ENCODE measurements at regions not wholly inside any gene's neighbourhood (a gene's known extent, or its start where the extent isn't known, plus 50 kb on each side); places are given as distances from the start of the nearest gene placed in this dataset.

GRCh38 chr9:86624630-86625029, 270.4 kb upstream of the TUT7 start:
- Histone ChIP-seq H3K4me3 (replicated peaks in 1 of 3; ENCODE audit: low read depth in 2 of 3, low read length in 3 of 3) (no peak overlapping the region), H4K20me1 (ENCODE audit: insufficient read depth, low read length) (no peaks in the 10 kb centered on the region), H3K27me3 (ENCODE audit: control insufficient read depth in 2 of 2, insufficient read depth in 2 of 2, low read length in 2 of 2) (no peaks in the 10 kb centered on the region), H3K9me3 (replicated peaks in 1 of 2; ENCODE audit: control insufficient read depth in 1 of 2, insufficient read depth in 1 of 2, low read length in 2 of 2) (no peaks in the 10 kb centered on the region), H3K27ac (ENCODE audit: low read depth in 1 of 2, low read length in 2 of 2) (no peak overlapping the region), H3K4me1 (ENCODE audit: control insufficient read depth in 1 of 2, insufficient read depth in 2 of 2, low read length in 2 of 2) (no peaks in the 10 kb centered on the region), H3K9ac (ENCODE audit: insufficient read depth, low read length, poor library complexity, severe bottlenecking) (no peak overlapping the region), H2AFZ (ENCODE audit: insufficient read depth, low read depth, low read length, poor library complexity, severe bottlenecking) (no peak overlapping the region), H3K36me3 (replicated peaks in 1 of 2; ENCODE audit: control insufficient read depth in 1 of 2, insufficient read depth in 2 of 2, low read length in 2 of 2) (no peaks in the 10 kb centered on the region), H3K79me2 (ENCODE audit: insufficient read depth, low read length) (no peaks in the 10 kb centered on the region), H3K4me2 (replicated peaks; ENCODE audit: extremely low read depth, low read length, poor library complexity, severe bottlenecking) (no peak overlapping the region)
- H3K27me3 Mint-ChIP-seq (ENCODE audit: low read depth in 3 of 3): peaks cover 3 to 7% (median 4%) of the 10 kb centered on the region in 3 donors
- WGBS (ENCODE audit: insufficient coverage): 78% methylated on average over 3 of the region's 5 CpGs
- no peak overlapping the region for H3K27ac Mint-ChIP-seq
- intact Hi-C loops (cut with micrococcal nuclease): loop anchor here in 1 of 2 donors (10.0 kb wide), 1 partner anchor 60 kb away; no protein-coding TSS in a partner anchor
- DNase-seq: no peak
- no peak overlapping the region for H3K4me3 Mint-ChIP-seq
- H3K36me3 Mint-ChIP-seq: no peaks in the 10 kb centered on the region
- no peaks in the 10 kb centered on the region for H3K4me1 Mint-ChIP-seq
- no peak for TF ChIP-seq CTCF (IDR thresholded peaks at IDR 0.05)
- H3K9me3 Mint-ChIP-seq: peaks cover 0 to 4% (median 0%) of the 10 kb centered on the region in 7 donors

DNA sequence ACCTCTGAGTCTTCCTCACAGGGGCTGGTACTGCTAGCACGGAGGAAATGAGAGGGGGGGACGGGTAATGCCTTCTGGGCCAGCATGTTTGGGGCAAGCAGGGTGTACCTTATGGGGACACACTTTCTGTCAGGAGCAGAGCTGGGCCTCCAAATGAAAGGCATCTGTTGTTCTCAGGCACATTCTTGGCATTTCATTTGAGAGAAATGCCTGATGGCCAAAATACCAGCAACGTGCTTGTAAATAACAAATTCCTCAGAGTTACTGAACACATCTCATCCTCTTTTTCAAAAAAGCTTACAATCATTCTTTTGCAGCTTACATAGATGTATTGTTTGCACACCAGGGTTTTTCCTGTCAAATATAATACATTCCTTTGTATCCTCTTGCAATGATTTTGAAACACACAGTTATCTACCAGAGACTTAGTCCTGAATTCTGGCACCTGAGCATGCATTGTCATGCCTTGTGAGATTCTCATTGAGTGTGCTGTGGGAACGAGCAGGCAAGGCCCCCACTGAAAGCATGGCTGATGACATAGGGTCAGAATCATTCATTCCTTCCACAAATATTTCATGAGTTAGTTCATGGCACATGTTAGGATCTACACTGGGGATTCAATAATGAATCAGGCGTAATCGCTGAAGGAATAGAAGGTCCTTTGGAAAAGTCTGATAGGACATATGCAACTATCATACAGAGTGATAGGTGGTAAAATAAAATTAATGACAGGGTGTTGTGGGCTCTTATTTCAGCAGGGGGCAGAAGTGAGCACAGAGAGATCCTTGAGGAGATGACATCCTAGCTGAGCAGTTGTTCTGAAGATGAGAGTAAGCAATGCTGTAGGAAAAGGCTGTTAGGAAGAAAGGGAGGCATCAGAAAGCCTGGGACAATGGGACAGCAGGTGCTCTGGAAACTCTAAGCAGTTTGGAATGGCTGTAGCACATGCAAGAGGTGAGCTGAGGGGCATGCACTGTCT, 260.9 kb upstream of the TUT7 start:
- Histone ChIP-seq H3K4me2 (replicated peaks; ENCODE audit: extremely low read depth, low read length, poor library complexity, severe bottlenecking) (no peak overlapping the region), H3K79me2 (ENCODE audit: insufficient read depth, low read length) (no peaks in the 10 kb centered on the region), H4K20me1 (ENCODE audit: insufficient read depth, low read length) (no peaks in the 10 kb centered on the region), H3K36me3 (replicated peaks in 1 of 2; ENCODE audit: control insufficient read depth in 1 of 2, insufficient read depth in 2 of 2, low read length in 2 of 2) (no peaks in the 10 kb centered on the region), H3K9ac (ENCODE audit: insufficient read depth, low read length, poor library complexity, severe bottlenecking) (no peak overlapping the region), H3K4me3 (replicated peaks in 1 of 3; ENCODE audit: low read depth in 2 of 3, low read length in 3 of 3) (no peak overlapping the region), H3K9me3 (replicated peaks in 1 of 2; ENCODE audit: control insufficient read depth in 1 of 2, insufficient read depth in 1 of 2, low read length in 2 of 2) (no peaks in the 10 kb centered on the region), H3K27me3 (ENCODE audit: control insufficient read depth in 2 of 2, insufficient read depth in 2 of 2, low read length in 2 of 2) (no peaks in the 10 kb centered on the region), H3K27ac (ENCODE audit: low read depth in 1 of 2, low read length in 2 of 2) (no peak overlapping the region), H3K4me1 (ENCODE audit: control insufficient read depth in 1 of 2, insufficient read depth in 2 of 2, low read length in 2 of 2) (no peaks in the 10 kb centered on the region), H2AFZ (ENCODE audit: insufficient read depth, low read depth, low read length, poor library complexity, severe bottlenecking) (no peak overlapping the region)
- Mint-ChIP-seq H3K4me3 (no peak overlapping the region), H3K27me3 (ENCODE audit: low read depth in 3 of 3) (peaks cover 0 to 4% (median 0%) of the 10 kb centered on the region in 3 donors), H3K36me3 (peaks cover 0 to 2% of the 10 kb centered on the region in 2 donors), H3K9me3 (peaks cover 0 to 8% (median 4%) of the 10 kb centered on the region in 7 donors), H3K4me1 (no peaks in the 10 kb centered on the region), H3K27ac (peak overlapping the region in 1 of 7 donors; percentile 22)
- intact Hi-C loops (cut with micrococcal nuclease): no loop called here
- DNase-seq: no peak
- WGBS (ENCODE audit: insufficient coverage): 77% methylated on average over 2 of the region's 6 CpGs
- TF ChIP-seq CTCF (IDR thresholded peaks at IDR 0.05): peak; percentile 58

All from CD14-positive monocyte (primary cell).